ENCODE measurements at regions not wholly inside any gene's neighbourhood (a gene's known extent, or its start where the extent isn't known, plus 50 kb on each side); places are given as distances from the start of the nearest gene placed in this dataset.

DNA sequence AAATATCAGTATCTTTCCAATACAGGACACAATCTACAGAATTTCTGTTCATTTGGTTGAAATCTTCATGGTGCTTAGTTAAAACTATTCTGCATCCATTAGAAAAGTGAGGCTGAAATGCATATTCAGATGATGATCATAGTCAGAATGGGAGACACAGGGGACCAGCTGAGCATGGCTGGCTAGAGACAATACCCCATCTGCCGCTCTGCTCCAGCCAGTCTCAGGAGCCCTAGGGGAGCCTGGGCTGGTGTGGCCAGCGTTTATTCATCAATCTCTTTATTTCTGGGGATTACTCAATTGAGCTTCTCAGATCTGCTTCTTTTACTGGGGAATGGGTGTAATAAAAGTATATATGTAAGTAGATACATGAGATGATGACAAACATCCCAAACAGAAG, 470.9 kb upstream of the CDIN1 start:
- TF ChIP-seq, protein P1, sequence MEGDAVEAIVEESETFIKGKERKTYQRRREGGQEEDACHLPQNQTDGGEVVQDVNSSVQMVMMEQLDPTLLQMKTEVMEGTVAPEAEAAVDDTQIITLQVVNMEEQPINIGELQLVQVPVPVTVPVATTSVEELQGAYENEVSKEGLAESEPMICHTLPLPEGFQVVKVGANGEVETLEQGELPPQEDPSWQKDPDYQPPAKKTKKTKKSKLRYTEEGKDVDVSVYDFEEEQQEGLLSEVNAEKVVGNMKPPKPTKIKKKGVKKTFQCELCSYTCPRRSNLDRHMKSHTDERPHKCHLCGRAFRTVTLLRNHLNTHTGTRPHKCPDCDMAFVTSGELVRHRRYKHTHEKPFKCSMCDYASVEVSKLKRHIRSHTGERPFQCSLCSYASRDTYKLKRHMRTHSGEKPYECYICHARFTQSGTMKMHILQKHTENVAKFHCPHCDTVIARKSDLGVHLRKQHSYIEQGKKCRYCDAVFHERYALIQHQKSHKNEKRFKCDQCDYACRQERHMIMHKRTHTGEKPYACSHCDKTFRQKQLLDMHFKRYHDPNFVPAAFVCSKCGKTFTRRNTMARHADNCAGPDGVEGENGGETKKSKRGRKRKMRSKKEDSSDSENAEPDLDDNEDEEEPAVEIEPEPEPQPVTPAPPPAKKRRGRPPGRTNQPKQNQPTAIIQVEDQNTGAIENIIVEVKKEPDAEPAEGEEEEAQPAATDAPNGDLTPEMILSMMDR (IDR thresholded peaks at IDR 0.05; ENCODE audit: low read depth, low read length, poor library complexity, severe bottlenecking) = no peak
- no peak for TF ChIP-seq EZH2phosphoT487 (IDR thresholded peaks at IDR 0.05; ENCODE audit: borderline replicate concordance, low read length)
- Histone ChIP-seq H3K4me2 (ENCODE audit: low read length) (no peak overlapping the region), H3F3A (ENCODE audit: control insufficient read depth, insufficient read depth) (no peaks in the 10 kb centered on the region), H4K20me1 (ENCODE audit: control insufficient read depth, insufficient read depth, low read depth, low read length) (no peaks in the 10 kb centered on the region), H3K9me3 (ENCODE audit: control insufficient read depth, insufficient read depth, low read length) (no peaks in the 10 kb centered on the region), H3K4me1 (ENCODE audit: control insufficient read depth, low read length) (no peaks in the 10 kb centered on the region), H3K27ac (ENCODE audit: low read depth, low read length) (no peak overlapping the region), H3K36me3 (ENCODE audit: control insufficient read depth, low read length) (no peaks in the 10 kb centered on the region), H3K4me3 (ENCODE audit: low read length) (no peak overlapping the region), H3K27me3 (ENCODE audit: control insufficient read depth, low read length) (no peaks in the 10 kb centered on the region), H3K79me2 (ENCODE audit: control insufficient read depth, low read length) (no peaks in the 10 kb centered on the region), H3K9me2 (replicated peaks; ENCODE audit: control insufficient read depth, low read length) (no peaks in the 10 kb centered on the region)

DNA sequence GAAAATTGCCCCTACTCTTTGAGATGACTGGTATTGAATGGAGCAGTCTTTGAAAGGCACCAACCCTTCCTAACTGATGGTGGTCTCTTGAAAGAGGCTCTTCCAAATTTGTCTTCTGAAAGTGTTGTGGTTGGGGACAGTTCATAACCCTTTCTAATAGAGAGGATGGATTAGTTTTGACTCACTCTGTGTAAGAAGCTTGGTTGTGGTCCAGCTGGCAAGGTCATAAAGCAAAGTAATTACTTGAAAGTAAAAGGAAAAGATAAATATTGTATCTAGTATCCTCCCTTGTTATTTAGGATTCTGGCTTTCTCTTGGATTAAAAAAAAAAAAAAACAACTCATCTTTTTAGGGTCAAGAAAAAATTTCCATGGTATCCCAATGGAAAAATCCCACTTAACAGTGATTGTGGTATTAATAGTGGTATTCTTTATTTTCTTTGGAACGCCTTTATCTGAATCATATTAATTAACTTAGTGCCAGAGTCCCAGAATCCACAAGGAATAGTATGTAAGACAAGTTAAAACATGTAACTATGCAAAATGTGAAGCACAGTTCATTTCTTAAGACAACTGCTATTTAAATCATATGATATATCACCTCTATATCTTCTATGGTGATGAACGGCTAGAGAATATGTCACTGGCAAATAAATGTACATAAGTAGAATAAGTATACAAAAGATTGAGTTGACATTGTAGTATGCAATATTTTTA, 469.3 kb upstream of the CDIN1 start:
- H3K4me2 ChIP-seq (ENCODE audit: low read length) = no peak overlapping the region
- H4K20me1 ChIP-seq (ENCODE audit: control insufficient read depth, insufficient read depth, low read depth, low read length) = no peaks in the 10 kb centered on the region

DNA sequence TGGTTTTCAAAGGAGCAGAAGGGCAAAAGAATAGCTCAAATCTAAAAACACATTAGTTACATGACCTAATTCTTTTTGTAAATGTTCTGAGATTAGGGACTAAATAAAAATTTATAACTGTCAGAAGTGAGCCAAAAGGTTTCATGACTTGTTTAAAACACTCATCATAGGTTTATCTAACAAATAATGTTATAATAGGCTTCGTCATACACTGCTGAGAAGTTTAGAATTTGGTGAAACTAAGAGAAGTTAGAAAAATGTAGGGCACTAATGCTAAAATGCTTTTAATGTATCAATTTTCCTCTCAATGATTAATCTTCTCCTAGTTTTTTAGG, 468.8 kb upstream of the CDIN1 start:
- Histone ChIP-seq H3K9me2 (replicated peaks; ENCODE audit: control insufficient read depth, low read length) (no peaks in the 10 kb centered on the region), H3K79me2 (ENCODE audit: control insufficient read depth, low read length) (no peaks in the 10 kb centered on the region), H3K4me1 (ENCODE audit: control insufficient read depth, low read length) (no peaks in the 10 kb centered on the region), H3K36me3 (ENCODE audit: control insufficient read depth, low read length) (no peaks in the 10 kb centered on the region), H3F3A (ENCODE audit: control insufficient read depth, insufficient read depth) (no peaks in the 10 kb centered on the region), H3K4me3 (ENCODE audit: low read length) (no peak overlapping the region), H4K20me1 (ENCODE audit: control insufficient read depth, insufficient read depth, low read depth, low read length) (no peaks in the 10 kb centered on the region), H3K9me3 (ENCODE audit: control insufficient read depth, insufficient read depth, low read length) (no peaks in the 10 kb centered on the region), H3K27me3 (ENCODE audit: control insufficient read depth, low read length) (no peaks in the 10 kb centered on the region), H3K27ac (ENCODE audit: low read depth, low read length) (no peak overlapping the region), H3K4me2 (ENCODE audit: low read length) (no peak overlapping the region)
- TF ChIP-seq, protein P1 (IDR thresholded peaks at IDR 0.05; ENCODE audit: low read depth, low read length, poor library complexity, severe bottlenecking) = no peak
- TF ChIP-seq EZH2phosphoT487 (IDR thresholded peaks at IDR 0.05; ENCODE audit: borderline replicate concordance, low read length) = no peak

More for the DNA sequence above, 469.3 kb upstream of the CDIN1 start:
- Histone ChIP-seq H3K36me3 (ENCODE audit: control insufficient read depth, low read length) (no peaks in the 10 kb centered on the region), H3K79me2 (ENCODE audit: control insufficient read depth, low read length) (no peaks in the 10 kb centered on the region), H3K9me3 (ENCODE audit: control insufficient read depth, insufficient read depth, low read length) (no peaks in the 10 kb centered on the region), H3K4me3 (ENCODE audit: low read length) (no peak overlapping the region), H3K27ac (ENCODE audit: low read depth, low read length) (no peak overlapping the region), H3F3A (ENCODE audit: control insufficient read depth, insufficient read depth) (no peaks in the 10 kb centered on the region), H3K9me2 (replicated peaks; ENCODE audit: control insufficient read depth, low read length) (no peaks in the 10 kb centered on the region), H3K27me3 (ENCODE audit: control insufficient read depth, low read length) (no peaks in the 10 kb centered on the region), H3K4me1 (ENCODE audit: control insufficient read depth, low read length) (no peaks in the 10 kb centered on the region)
- TF ChIP-seq, protein P1 (IDR thresholded peaks at IDR 0.05; ENCODE audit: low read depth, low read length, poor library complexity, severe bottlenecking) = no peak
- no peak for TF ChIP-seq EZH2phosphoT487 (IDR thresholded peaks at IDR 0.05; ENCODE audit: borderline replicate concordance, low read length)
